B cell (primary cell): ENCODE measurements at regions not wholly inside any gene's neighbourhood (a gene's known extent, or its start where the extent isn't known, plus 50 kb on each side); places are given as distances from the start of the nearest gene placed in this dataset.

Source experiments
- ATAC-seq: fragments of 200-7000 bp; cut with Tn5 transposase; one replicate; pipeline ENCODE4 v1.10.0; 2021; ENCODE audit warnings: low read depth, mild to moderate bottlenecking, moderate number of reproducible peaks, moderate library complexity
- CTCF ChIA-PET: fragments of 350-600 bp; sonication (Branson Sonifier 250); formaldehyde crosslinking; loops from one replicate; lab custom pipeline; 2021; ENCODE audit warnings: antibody characterized with exemption, inconsistent platforms; lab: Charles Lee
- POLR2A ChIA-PET: fragments of 350-600 bp; sonication (Branson Sonifier 250); formaldehyde crosslinking; loops from one replicate; lab custom pipeline; 2021; ENCODE audit warnings: antibody characterized with exemption; lab: Charles Lee
- DNase-seq: peaks from one replicate; pipeline ENCODE4 v3.0.0; 2013
- H2AFZ ChIP-seq: 2 replicates; pipeline ENCODE4 v1.6.1; 2012; ENCODE audit warnings: mild to moderate bottlenecking, low read depth, low read length; ENCODE audit not compliant: insufficient read depth, poor library complexity, severe bottlenecking
- H3K27ac ChIP-seq, 2 donors: 1 replicate in 1 of 2; 2 replicates in 1 of 2; pipeline ENCODE4 v1.5.1; 2012 to 2013; ENCODE audit warnings: low read length in 2 of 2, mild to moderate bottlenecking in 2 of 2, moderate library complexity in 1 of 2
- H3K27me3 ChIP-seq, 4 experiments: fragments of 200-600 bp in 1 of 4; sonication (generic) in 1 of 4; replicated peaks in 1 of 4; 1 replicate in 2 of 4; 2 replicates in 2 of 4; pipeline versions ENCODE4 v1.6.1 to v1.7.0; 2013 to 2016; ENCODE audit warnings: low read length in 3 of 4, mild to moderate bottlenecking in 2 of 4, mixed read lengths in 1 of 4, moderate library complexity in 1 of 4; ENCODE audit not compliant: insufficient read depth in 4 of 4, control insufficient read depth in 3 of 4; ENCODE audit errors: control extremely low read depth in 1 of 4
- H3K36me3 ChIP-seq, 2 experiments: replicated peaks in 1 of 2; 1 replicate in 1 of 2; 2 replicates in 1 of 2; pipeline versions ENCODE4 v1.6.1 to v1.7.1; 2013; ENCODE audit warnings: low read length in 1 of 2; ENCODE audit not compliant: insufficient read depth in 2 of 2, control insufficient read depth in 1 of 2; ENCODE audit errors: control extremely low read depth in 1 of 2, extremely low read depth in 1 of 2
- H3K4me1 ChIP-seq, 2 donors: fragments of 200-600 bp in 1 of 2; sonication (generic) in 1 of 2; 1 replicate in 1 of 2; 2 replicates in 1 of 2; pipeline versions ENCODE4 v1.5.1 to v1.6.1; 2013 to 2017; ENCODE audit warnings: low read length in 2 of 2; ENCODE audit not compliant: control insufficient read depth in 2 of 2, insufficient read depth in 2 of 2
- H3K4me2 ChIP-seq: replicated peaks from 2 replicates; pipeline ENCODE3; 2012; ENCODE audit warnings: mild to moderate bottlenecking, low read depth, low read length; ENCODE audit not compliant: poor library complexity, severe bottlenecking
- H3K4me3 ChIP-seq, 5 experiments: fragments of 200-600 bp in 1 of 5; sonication (generic) in 1 of 5; 1 replicate in 3 of 5; 2 replicates in 2 of 5; pipeline versions ENCODE4 v1.5.1 to v1.7.0; 2011 to 2016; ENCODE audit warnings: low read length in 4 of 5, mild to moderate bottlenecking in 4 of 5, low read depth in 2 of 5, control low read depth in 1 of 5, moderate library complexity in 1 of 5; ENCODE audit not compliant: insufficient read depth in 1 of 5; ENCODE audit errors: control extremely low read depth in 1 of 5, extremely low read depth in 1 of 5
- H3K79me2 ChIP-seq: fragments of 200-600 bp; sonication (generic); one replicate; pipeline ENCODE4 v1.6.0; 2016; ENCODE audit warnings: low read length; ENCODE audit not compliant: control insufficient read depth, insufficient read depth
- H3K9ac ChIP-seq: fragments of 200-600 bp; sonication (generic); 2 replicates; pipeline ENCODE4 v1.6.1; 2017; ENCODE audit warnings: mild to moderate bottlenecking, low read length, moderate library complexity
- H3K9me3 ChIP-seq, 3 donors: one replicate each; pipeline versions ENCODE4 v1.6.1 to v1.7.1; 2013; ENCODE audit warnings: low read length in 2 of 3; ENCODE audit not compliant: control insufficient read depth in 2 of 3, insufficient read depth in 1 of 3; ENCODE audit errors: control extremely low read depth in 1 of 3
- H4K20me1 ChIP-seq: 2 replicates; pipeline ENCODE4 v1.6.0; 2012; ENCODE audit warnings: mild to moderate bottlenecking, low read length; ENCODE audit not compliant: insufficient read depth, control insufficient read depth, poor library complexity, severe bottlenecking
- H3K27ac Mint-ChIP-seq: one replicate; pipeline ENCODE4 v1.8.0; 2021; ENCODE audit warnings: mixed read lengths
- H3K27me3 Mint-ChIP-seq: one replicate; pipeline ENCODE4 v1.8.0; 2021; ENCODE audit warnings: mixed read lengths
- H3K4me1 Mint-ChIP-seq: one replicate; pipeline ENCODE4 v1.8.0; 2021; ENCODE audit warnings: mixed read lengths
- H3K4me3 Mint-ChIP-seq: one replicate; pipeline ENCODE4 v1.8.0; 2021; ENCODE audit warnings: mixed read lengths
- H3K9me3 Mint-ChIP-seq: one replicate; pipeline ENCODE4 v1.8.0; 2022; ENCODE audit warnings: mixed read lengths; ENCODE audit not compliant: insufficient read depth
- EZH2 ChIP-seq: IDR thresholded peaks from 2 replicates; pipeline ENCODE4 v1.6.1; 2012; ENCODE audit warnings: borderline replicate concordance, low read depth, mild to moderate bottlenecking, moderate library complexity, low read length; ENCODE audit not compliant: insufficient read depth, poor library complexity, severe bottlenecking
- WGBS: methylation state at CpG from one replicate; pipeline ENCODE4 v1.1.5; 2013; ENCODE audit warnings: missing lambda C conversion rate; ENCODE audit not compliant: insufficient coverage; 5-methylcytosine and 5-hydroxymethylcytosine counted together
- intact Hi-C: fragments of 100-400 bp; cut with micrococcal nuclease; formaldehyde crosslinking; loops from one replicate; pipeline ENCODE4 v1.10.0; 2022
- TF ChIP-seq, protein P1 (sequence below): fragments of 200-600 bp; IDR thresholded peaks from one replicate; pipeline ENCODE4 v1.8.0; 2022; ENCODE audit warnings: antibody characterized with exemption, mild to moderate bottlenecking

DNA sequence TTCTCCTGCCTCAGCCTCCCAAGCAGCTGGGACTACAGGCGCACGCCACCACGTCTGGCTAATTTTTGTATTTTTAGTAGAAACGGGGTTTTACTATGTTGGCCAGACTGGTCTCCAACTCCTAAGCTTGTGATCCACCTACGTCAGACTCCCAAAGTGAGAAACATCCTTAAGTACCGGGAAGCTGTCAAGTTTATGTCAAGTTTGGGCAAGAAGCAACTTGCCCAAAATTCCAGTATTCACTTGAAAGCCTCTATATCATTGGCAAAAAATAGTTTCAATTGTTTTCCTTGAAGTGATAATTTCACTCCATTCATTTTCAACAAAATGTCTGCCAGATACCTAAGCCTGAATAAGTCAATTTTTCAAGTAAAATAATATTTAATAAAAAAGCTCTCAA, 370.0 kb downstream of the FBXO8 start:
- Histone ChIP-seq H3K4me1 (no peaks in the 10 kb centered on the region), H3K9ac (no peak overlapping the region), H3K9me3 (no peaks in the 10 kb centered on the region), H4K20me1 (no peaks in the 10 kb centered on the region), H3K79me2 (no peaks in the 10 kb centered on the region), H3K27ac (no peak overlapping the region), H3K4me2 (no peak overlapping the region), H2AFZ (no peak overlapping the region), H3K4me3 (no peak overlapping the region), H3K27me3 (no peaks in the 10 kb centered on the region), H3K36me3 (no peaks in the 10 kb centered on the region)
- Mint-ChIP-seq H3K4me1 (no peaks in the 10 kb centered on the region), H3K4me3 (no peak overlapping the region), H3K27ac (no peak overlapping the region), H3K9me3 (no peaks in the 10 kb centered on the region), H3K27me3 (no peaks in the 10 kb centered on the region)
- intact Hi-C loops: no loop called here
- no peak for TF ChIP-seq EZH2
- TF ChIP-seq, protein P1, sequence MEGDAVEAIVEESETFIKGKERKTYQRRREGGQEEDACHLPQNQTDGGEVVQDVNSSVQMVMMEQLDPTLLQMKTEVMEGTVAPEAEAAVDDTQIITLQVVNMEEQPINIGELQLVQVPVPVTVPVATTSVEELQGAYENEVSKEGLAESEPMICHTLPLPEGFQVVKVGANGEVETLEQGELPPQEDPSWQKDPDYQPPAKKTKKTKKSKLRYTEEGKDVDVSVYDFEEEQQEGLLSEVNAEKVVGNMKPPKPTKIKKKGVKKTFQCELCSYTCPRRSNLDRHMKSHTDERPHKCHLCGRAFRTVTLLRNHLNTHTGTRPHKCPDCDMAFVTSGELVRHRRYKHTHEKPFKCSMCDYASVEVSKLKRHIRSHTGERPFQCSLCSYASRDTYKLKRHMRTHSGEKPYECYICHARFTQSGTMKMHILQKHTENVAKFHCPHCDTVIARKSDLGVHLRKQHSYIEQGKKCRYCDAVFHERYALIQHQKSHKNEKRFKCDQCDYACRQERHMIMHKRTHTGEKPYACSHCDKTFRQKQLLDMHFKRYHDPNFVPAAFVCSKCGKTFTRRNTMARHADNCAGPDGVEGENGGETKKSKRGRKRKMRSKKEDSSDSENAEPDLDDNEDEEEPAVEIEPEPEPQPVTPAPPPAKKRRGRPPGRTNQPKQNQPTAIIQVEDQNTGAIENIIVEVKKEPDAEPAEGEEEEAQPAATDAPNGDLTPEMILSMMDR: no peak
- POLR2A ChIA-PET: no interaction called here
- CTCF ChIA-PET: no interaction called here
- ATAC-seq: no peak
- no peak for DNase-seq
- no CpG with 5 or more reads among the region's 6 CpGs for WGBS

DNA sequence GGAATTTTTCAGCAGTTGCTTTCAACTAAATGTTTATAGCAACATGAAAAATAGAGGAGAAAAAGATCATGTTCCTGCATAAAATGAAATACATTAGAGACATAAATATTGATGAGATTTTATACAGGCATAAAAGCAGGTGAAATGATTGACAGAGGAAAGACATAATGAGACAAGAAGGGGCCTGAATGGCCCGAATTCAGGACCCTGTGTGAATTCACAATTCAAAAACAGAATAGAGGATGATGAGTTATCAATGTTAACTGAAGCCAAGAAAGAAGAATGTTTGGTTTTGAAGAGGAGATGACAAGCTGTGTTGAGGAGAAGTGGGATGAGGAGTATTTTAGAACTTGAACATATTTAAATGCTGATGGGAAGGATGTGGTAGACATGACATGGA, 371.1 kb downstream of the FBXO8 start:
- Histone ChIP-seq H3K4me1 (no peaks in the 10 kb centered on the region), H3K36me3 (no peaks in the 10 kb centered on the region), H3K27ac (no peak overlapping the region), H4K20me1 (no peaks in the 10 kb centered on the region), H3K27me3 (no peaks in the 10 kb centered on the region), H3K4me3 (no peak overlapping the region), H3K9ac (no peak overlapping the region), H3K79me2 (no peaks in the 10 kb centered on the region), H3K9me3 (no peaks in the 10 kb centered on the region), H2AFZ (no peak overlapping the region), H3K4me2 (no peak overlapping the region)
- ChIA-PET CTCF (no interaction called here), POLR2A (no interaction called here)
- 71% methylated on average over 1 of the region's 1 CpG for WGBS
- no peaks in the 10 kb centered on the region for H3K9me3 Mint-ChIP-seq
- TF ChIP-seq, protein P1: no peak
- TF ChIP-seq EZH2: no peak
- no peak overlapping the region for H3K4me3 Mint-ChIP-seq
- intact Hi-C loops: no loop called here
- no peak for DNase-seq
- no peaks in the 10 kb centered on the region for H3K4me1 Mint-ChIP-seq
- no peak for ATAC-seq
- no peaks in the 10 kb centered on the region for H3K27me3 Mint-ChIP-seq
- no peak overlapping the region for H3K27ac Mint-ChIP-seq
